Mesendoderm (in vitro differentiated cells): ENCODE measurements at regions not wholly inside any gene's neighbourhood (a gene's known extent, or its start where the extent isn't known, plus 50 kb on each side); places are given as distances from the start of the nearest gene placed in this dataset.

Experiments used
- DNase-seq: peaks from one replicate; pipeline ENCODE4 v3.0.0; 2013
- H2AK5ac ChIP-seq: 2 replicates; pipeline ENCODE4 v1.6.1; 2013; ENCODE audit warnings: low read length, inconsistent platforms
- H2BK120ac ChIP-seq: 2 replicates; pipeline ENCODE4 v1.6.1; 2013; ENCODE audit warnings: low read depth, mild to moderate bottlenecking, low read length, moderate library complexity, mixed read lengths
- H2BK15ac ChIP-seq: replicated peaks from 2 replicates; pipeline ENCODE4 v1.6.1; 2013; ENCODE audit warnings: low read depth, mild to moderate bottlenecking, moderate library complexity
- H2BK5ac ChIP-seq: 2 replicates; pipeline ENCODE4 v1.6.1; 2013; ENCODE audit warnings: low read length, inconsistent platforms
- H3K18ac ChIP-seq: 2 replicates; pipeline ENCODE4 v1.6.1; 2013; ENCODE audit warnings: mild to moderate bottlenecking, low read length, mixed read lengths
- H3K23ac ChIP-seq: one replicate; pipeline ENCODE4 v1.6.1; 2013; ENCODE audit warnings: low read length
- H3K27ac ChIP-seq: 2 replicates; pipeline ENCODE4 v1.5.1; 2013; ENCODE audit warnings: low read depth, mild to moderate bottlenecking, inconsistent platforms, low read length, moderate library complexity
- H3K27me3 ChIP-seq: 2 replicates; pipeline ENCODE4 v1.6.1; 2013; ENCODE audit warnings: low read length, control low read depth, mild to moderate bottlenecking, inconsistent platforms; ENCODE audit not compliant: insufficient read depth, poor library complexity
- H3K36me3 ChIP-seq: 2 replicates; pipeline ENCODE4 v1.6.1; 2013; ENCODE audit warnings: low read length, inconsistent platforms; ENCODE audit not compliant: control insufficient read depth, insufficient read depth
- H3K4ac ChIP-seq: one replicate; pipeline ENCODE4 v1.6.1; 2013; ENCODE audit warnings: low read depth, mild to moderate bottlenecking, low read length, moderate library complexity
- H3K4me1 ChIP-seq: 2 replicates; pipeline ENCODE4 v1.6.1; 2013; ENCODE audit warnings: low read depth, low read length, inconsistent platforms; ENCODE audit not compliant: control insufficient read depth
- H3K4me2 ChIP-seq: 2 replicates; pipeline ENCODE4 v1.6.1; 2013; ENCODE audit warnings: low read length
- H3K4me3 ChIP-seq: 2 replicates; pipeline ENCODE4 v1.5.1; 2013; ENCODE audit warnings: mild to moderate bottlenecking, low read length
- H3K56ac ChIP-seq: one replicate; pipeline ENCODE4 v1.6.1; 2013; ENCODE audit warnings: low read length
- H3K79me1 ChIP-seq: 2 replicates; pipeline ENCODE4 v1.6.1; 2013; ENCODE audit warnings: low read length, inconsistent platforms
- H3K79me2 ChIP-seq: 2 replicates; pipeline ENCODE4 v1.6.1; 2013; ENCODE audit warnings: mild to moderate bottlenecking, low read length; ENCODE audit not compliant: control insufficient read depth, insufficient read depth
- H3K9ac ChIP-seq: 2 replicates; pipeline ENCODE4 v1.6.1; 2013; ENCODE audit warnings: low read length, inconsistent platforms
- H4K5ac ChIP-seq: one replicate; pipeline ENCODE4 v1.6.1; 2013; ENCODE audit warnings: low read length
- H4K8ac ChIP-seq: one replicate; pipeline ENCODE4 v1.6.1; 2013; ENCODE audit warnings: low read depth, mild to moderate bottlenecking, control low read depth, low read length, moderate library complexity
- WGBS: extraction: QIAGEN DNeasy Blood & Tissue Kit; methylation state at CpG from one replicate; pipeline ENCODE4 v1.1.7; 2013; ENCODE audit warnings: low lambda C conversion rate, missing lambda C conversion rate; ENCODE audit not compliant: insufficient coverage; ENCODE audit errors: extremely low coverage; 5-methylcytosine and 5-hydroxymethylcytosine counted together

- H3K27me3 ChIP-seq: no peaks in the 10 kb centered on the region
- no peak overlapping the region for H3K18ac ChIP-seq
- H3K23ac ChIP-seq: no peak overlapping the region
- H3K4me1 ChIP-seq: peaks cover 8% of the 10 kb centered on the region
- no peak overlapping the region for H2AK5ac ChIP-seq
- peak overlapping the region; percentile 80 for H2BK15ac ChIP-seq
- H3K79me2 ChIP-seq: no peaks in the 10 kb centered on the region
- H3K27ac ChIP-seq: no peak overlapping the region
- peak overlapping the region; percentile 80 for H3K56ac ChIP-seq
- H2BK120ac ChIP-seq: no peak overlapping the region
- H3K9ac ChIP-seq: peak overlapping the region; percentile 33
- H3K4me2 ChIP-seq: no peak overlapping the region
- H4K5ac ChIP-seq: peak overlapping the region; percentile 75
- H4K8ac ChIP-seq: no peak overlapping the region
- no peaks in the 10 kb centered on the region for H3K36me3 ChIP-seq
- H2BK5ac ChIP-seq: peak overlapping the region; percentile 85
- H3K4me3 ChIP-seq: no peak overlapping the region
- no peak overlapping the region for H3K4ac ChIP-seq
- peak; percentile 97 for DNase-seq
- WGBS: no CpG with 5 or more reads among the region's 7 CpGs
- H3K79me1 ChIP-seq: no peaks in the 10 kb centered on the region
These were observed 66.1 kb upstream of the SMOX start for GRCh38 chr20:4082406-4083097.

DNA sequence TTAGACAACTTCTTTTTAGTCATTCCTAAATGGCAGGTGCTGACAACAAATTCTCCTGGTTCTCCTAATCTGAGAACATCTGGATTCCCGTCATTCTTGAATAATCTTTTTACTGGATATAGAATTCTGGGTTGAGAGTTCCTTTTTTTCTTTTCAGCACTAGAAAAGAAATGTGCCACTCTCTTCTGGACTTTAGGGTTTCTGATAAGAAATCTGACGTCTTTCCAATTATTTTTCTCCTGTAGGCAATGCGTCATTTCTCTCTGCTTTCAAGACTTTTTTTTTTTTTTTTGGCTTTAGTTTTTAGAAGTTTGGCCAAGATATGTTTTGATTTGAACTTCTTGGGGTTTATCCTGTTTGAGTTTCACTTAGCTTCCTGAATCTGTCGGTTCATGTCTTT is 66.1 kb upstream of the RNF24 start:
- H3K9ac ChIP-seq: no peak overlapping the region
- H3K4me2 ChIP-seq: no peak overlapping the region
- no peak overlapping the region for H3K23ac ChIP-seq
- no peaks in the 10 kb centered on the region for H3K27me3 ChIP-seq
- H3K36me3 ChIP-seq: no peaks in the 10 kb centered on the region
- H3K4me3 ChIP-seq: no peak overlapping the region
- no CpG with 5 or more reads among the region's 4 CpGs for WGBS
- H4K5ac ChIP-seq: no peak overlapping the region
- H2BK120ac ChIP-seq: no peak overlapping the region
- H3K79me1 ChIP-seq: no peaks in the 10 kb centered on the region
- no peak overlapping the region for H3K27ac ChIP-seq
- no peak overlapping the region for H3K56ac ChIP-seq
- H3K4ac ChIP-seq: no peak overlapping the region
- no peak for DNase-seq
- H3K18ac ChIP-seq: no peak overlapping the region
- no peak overlapping the region for H2BK5ac ChIP-seq
- peaks cover 7% of the 10 kb centered on the region for H3K4me1 ChIP-seq
- H2AK5ac ChIP-seq: no peak overlapping the region
- no peaks in the 10 kb centered on the region for H3K79me2 ChIP-seq
- no peak overlapping the region for H4K8ac ChIP-seq
- no peak overlapping the region for H2BK15ac ChIP-seq

DNA sequence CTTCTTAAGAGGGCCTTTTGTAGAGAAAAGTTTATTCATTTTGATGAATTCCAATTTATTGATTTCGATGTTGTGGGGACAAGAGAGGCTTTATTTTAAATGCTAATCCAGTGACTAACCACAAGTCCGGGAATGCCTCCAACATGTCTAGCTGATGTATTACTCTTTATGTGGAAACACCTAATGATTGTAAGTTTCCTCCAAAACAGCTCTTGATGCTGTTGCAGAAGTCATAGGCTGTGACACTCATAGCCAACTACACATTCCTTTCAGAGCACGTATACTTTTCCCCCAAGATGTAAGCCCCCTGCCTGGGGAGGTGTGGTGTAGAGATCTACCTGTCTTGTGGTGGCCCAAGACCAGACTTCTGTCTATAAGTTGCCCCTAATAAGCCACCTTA is 61.3 kb upstream of the RNF24 start:
- Histone ChIP-seq H3K79me2 (no peaks in the 10 kb centered on the region), H3K56ac (no peak overlapping the region), H3K4me3 (no peak overlapping the region), H4K8ac (no peak overlapping the region), H3K36me3 (no peaks in the 10 kb centered on the region), H3K18ac (no peak overlapping the region), H2BK15ac (no peak overlapping the region), H2BK120ac (no peak overlapping the region), H2AK5ac (no peak overlapping the region), H2BK5ac (no peak overlapping the region), H3K4me2 (no peak overlapping the region), H3K79me1 (no peaks in the 10 kb centered on the region), H4K5ac (no peak overlapping the region), H3K9ac (no peak overlapping the region), H3K4me1 (peaks cover 13% of the 10 kb centered on the region), H3K23ac (no peak overlapping the region), H3K4ac (no peak overlapping the region), H3K27me3 (no peaks in the 10 kb centered on the region), H3K27ac (no peak overlapping the region)
- no peak for DNase-seq
- no CpG with 5 or more reads among the region's 3 CpGs for WGBS

- Histone ChIP-seq H3K18ac (no peak overlapping the region), H4K5ac (no peak overlapping the region), H2BK15ac (no peak overlapping the region), H3K79me2 (no peaks in the 10 kb centered on the region), H3K4me3 (no peak overlapping the region), H3K4me2 (no peak overlapping the region), H3K9ac (no peak overlapping the region), H4K8ac (no peak overlapping the region), H3K56ac (no peak overlapping the region), H2BK120ac (no peak overlapping the region), H3K23ac (no peak overlapping the region), H3K79me1 (no peaks in the 10 kb centered on the region), H2AK5ac (no peak overlapping the region), H3K4me1 (peaks cover 14% of the 10 kb centered on the region), H2BK5ac (no peak overlapping the region), H3K27ac (no peak overlapping the region), H3K36me3 (no peaks in the 10 kb centered on the region), H3K4ac (no peak overlapping the region), H3K27me3 (no peaks in the 10 kb centered on the region)
- WGBS: no CpG with 5 or more reads among the region's 3 CpGs
- no peak for DNase-seq
These were observed 60.7 kb upstream of the RNF24 start for GRCh38 chr20:4076033-4076432.

GRCh38 chr20:4074877-4075455 is 59.6 kb upstream of the RNF24 start:
- WGBS: no CpG with 5 or more reads among the region's 7 CpGs

More at GRCh38 chr20:4074877-4075455, 59.6 kb upstream of the RNF24 start:
- Histone ChIP-seq H3K18ac (no peak overlapping the region), H4K8ac (no peak overlapping the region), H3K4ac (no peak overlapping the region), H3K4me1 (peaks cover 14% of the 10 kb centered on the region), H3K23ac (no peak overlapping the region), H2BK120ac (no peak overlapping the region), H3K4me2 (no peak overlapping the region), H2BK5ac (peak overlapping the region; percentile 11), H2BK15ac (no peak overlapping the region), H3K79me1 (no peaks in the 10 kb centered on the region), H3K9ac (no peak overlapping the region), H3K27ac (no peak overlapping the region), H3K36me3 (no peaks in the 10 kb centered on the region), H4K5ac (no peak overlapping the region), H2AK5ac (peak overlapping the region; percentile 57), H3K79me2 (no peaks in the 10 kb centered on the region), H3K27me3 (no peaks in the 10 kb centered on the region), H3K4me3 (no peak overlapping the region), H3K56ac (peak overlapping the region; percentile 47)
- DNase-seq: no peak
